Left colon (tissue), 2 donors: ENCODE measurements at regions not wholly inside any gene's neighbourhood (a gene's known extent, or its start where the extent isn't known, plus 50 kb on each side); places are given as distances from the start of the nearest gene placed in this dataset.
"Not testable (repeated sequence)": the region's sequence is repeated elsewhere in the genome, so short reads cannot be mapped to it uniquely, and the experiment has no call there.

Experiments
- ATAC-seq: fragments of 200-7000 bp; cut with Tn5 transposase; one replicate; pipeline ENCODE4 v1.9.1; 2020; ENCODE audit warnings: mild to moderate bottlenecking, moderate library complexity
- DNase-seq, 2 donors: peaks; one replicate each; pipeline ENCODE4 v3.0.0-alpha.2; 2020
- intact Hi-C, 2 donors: fragments of 100-400 bp; cut with DNase I in 1 of 2; cut with micrococcal nuclease in 1 of 2; formaldehyde crosslinking; loops; one replicate each; pipeline versions ENCODE4 v1.11.2 to v1.14.0; 2022; cut with DNase I, micrococcal nuclease
- donor health status: DM: no; HTN: no; CAD: no.
- donor health status: DM: yes; HTN: yes; CAD: no.

DNA sequence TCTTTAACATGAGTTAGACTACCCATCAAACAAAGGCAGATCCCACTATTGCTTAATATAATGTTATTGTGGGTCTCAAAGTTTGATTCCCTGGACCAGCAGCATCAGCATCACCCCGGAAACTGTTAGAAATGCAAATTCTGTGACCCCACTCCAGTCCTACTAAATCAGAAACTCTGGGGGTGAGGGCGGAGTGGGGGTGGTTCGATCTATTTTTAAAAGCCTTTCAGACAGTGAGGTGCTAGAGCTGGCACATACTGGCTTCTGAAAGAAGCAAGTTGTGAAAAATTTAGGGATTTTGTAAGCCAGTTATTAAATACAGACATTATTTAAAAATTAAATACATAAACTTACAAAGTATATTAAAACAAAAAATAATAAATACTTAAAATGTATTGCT, 513.2 kb downstream of the NFIB start:
- ATAC-seq (no peak), DNase-seq (no peak)
- intact Hi-C loops, result no loop called here

DNA sequence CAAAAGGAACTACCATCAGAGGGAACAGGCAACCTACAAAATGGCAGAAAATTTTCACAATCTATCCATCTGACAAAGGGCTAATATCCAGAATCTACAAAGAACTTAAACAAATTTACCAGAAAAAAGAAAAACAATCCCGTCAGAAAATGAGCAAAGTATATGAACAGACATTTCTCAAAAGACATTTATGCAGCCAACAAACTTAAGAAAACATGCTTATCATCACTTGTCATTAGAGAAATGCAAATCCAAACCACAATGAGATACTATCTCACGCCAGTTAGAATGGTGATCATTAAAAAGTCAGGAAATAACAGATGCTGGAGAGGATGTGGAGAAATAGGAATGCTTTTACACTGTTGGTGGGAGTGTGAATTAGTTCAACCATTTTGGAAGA, 516.2 kb downstream of the NFIB start:
- ATAC-seq, DNase-seq, intact Hi-C loops: not testable (repeated sequence)

DNA sequence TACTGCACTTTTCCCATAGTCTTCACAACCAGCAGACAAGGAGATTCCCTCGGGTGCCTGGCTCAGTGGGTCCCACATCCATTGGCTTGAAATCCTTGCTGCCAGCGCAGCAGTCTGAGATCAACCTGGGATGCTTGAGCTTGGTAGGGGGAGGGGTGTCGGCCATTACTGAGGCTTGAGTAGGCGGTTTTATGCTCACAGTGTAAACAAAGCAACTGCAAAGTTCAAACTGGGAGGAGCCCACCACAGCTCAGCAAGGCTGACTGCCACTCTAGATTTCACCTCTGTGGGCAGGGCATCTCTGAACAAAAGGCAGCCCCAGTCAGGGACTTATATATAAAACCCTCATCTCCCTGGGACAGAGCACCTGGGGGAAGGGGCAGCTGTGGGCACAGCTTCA, 512.3 kb upstream of the MPDZ start:
- intact Hi-C loops, result no loop called here
- ATAC-seq (peak; percentile 90), DNase-seq (peak; percentile 63 to 67)

DNA sequence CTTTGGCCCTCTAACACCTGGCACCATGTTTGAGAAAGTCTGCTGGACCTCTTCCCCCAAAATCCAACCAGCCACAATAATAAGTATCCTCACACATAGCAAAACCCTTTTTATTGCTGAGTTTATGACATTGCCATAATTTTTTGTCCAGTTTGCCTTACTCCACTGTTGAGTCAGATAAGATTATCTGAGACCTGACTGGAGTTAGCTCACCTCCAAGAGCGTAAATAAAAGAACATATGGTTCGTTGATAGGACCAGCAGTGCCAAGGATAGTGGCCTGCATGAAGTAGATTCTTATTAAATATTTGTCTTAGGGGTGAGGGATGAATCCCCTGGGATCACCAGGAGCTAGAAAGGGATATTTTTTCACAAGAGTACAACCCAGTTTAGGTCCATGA, 510.6 kb upstream of the MPDZ start:
- DNase-seq (no peak), ATAC-seq (peak; percentile 78)
- intact Hi-C loops, result no loop called here

DNA sequence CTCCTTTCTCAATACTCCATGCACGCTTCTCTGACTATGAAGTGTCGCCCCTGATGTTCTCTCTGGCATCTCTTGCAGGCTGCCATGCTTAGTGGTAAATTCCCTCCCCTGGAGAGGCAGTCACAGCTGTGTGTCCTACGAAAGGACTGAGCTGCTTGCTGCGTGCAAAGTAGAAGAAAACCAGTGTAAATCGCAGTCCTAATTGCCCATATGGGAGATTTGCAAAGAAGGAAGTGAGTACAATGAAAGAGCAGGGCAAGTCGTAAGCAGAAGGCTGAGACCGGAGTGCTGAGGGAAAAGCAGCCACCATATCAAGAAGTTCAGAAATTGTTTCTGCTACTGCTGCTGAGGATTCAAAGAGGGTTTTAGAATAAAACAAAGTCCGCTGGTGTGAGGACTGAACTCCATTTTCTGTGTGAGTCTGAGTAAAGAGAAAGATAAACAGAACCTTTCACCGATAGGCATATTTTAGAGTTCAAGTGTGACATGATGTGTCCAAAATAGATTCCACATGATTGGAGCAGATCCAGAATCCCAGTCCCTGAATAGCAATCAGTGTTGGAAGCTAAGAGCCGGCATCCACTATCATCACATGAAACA, 507.8 kb upstream of the MPDZ start:
- DNase-seq (no peak), ATAC-seq (no peak)
- intact Hi-C loops, result no loop called here

DNA sequence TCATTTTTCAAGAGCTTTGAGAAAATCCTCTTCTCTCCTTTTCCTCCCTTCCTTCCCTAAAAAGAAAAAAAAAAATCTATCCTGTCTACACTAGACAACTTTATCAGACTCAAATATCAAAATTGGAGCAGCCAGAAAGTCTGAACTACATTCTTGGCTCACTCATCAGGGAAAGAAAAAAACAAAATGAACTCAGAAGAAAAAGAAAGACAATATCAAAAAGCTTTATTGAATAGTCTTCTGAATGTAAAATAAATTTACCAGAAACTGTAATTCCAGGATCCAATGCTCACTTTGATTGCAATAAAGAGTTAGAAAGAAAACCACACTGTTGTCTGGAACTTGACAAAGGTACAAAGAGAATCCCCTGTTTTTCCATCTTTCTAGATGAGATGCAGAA, 507.2 kb upstream of the MPDZ start:
- ATAC-seq (no peak), DNase-seq (no peak)
- intact Hi-C loops, result no loop called here

DNA sequence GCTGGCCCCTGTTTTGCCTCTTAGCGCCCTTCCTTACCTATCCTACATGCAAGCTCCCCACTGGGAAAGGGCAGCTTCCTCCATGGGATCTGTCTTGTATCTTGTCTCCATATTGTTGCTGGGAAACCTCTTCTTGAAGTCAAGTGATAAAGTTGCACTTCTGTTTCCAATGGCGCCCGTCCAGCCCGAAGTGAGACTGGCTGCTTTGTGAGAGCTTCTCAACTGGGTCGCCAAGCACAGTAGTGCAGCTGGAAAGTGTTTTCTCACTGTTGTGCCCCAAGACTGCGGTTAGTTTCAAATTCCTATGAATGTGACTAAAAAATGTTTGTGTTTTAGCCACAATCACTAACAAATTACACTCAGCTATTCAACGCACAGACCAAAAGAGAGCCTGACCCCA, 506.6 kb upstream of the MPDZ start:
- intact Hi-C loops, result no loop called here
- ATAC-seq (no peak), DNase-seq (no peak)

DNA sequence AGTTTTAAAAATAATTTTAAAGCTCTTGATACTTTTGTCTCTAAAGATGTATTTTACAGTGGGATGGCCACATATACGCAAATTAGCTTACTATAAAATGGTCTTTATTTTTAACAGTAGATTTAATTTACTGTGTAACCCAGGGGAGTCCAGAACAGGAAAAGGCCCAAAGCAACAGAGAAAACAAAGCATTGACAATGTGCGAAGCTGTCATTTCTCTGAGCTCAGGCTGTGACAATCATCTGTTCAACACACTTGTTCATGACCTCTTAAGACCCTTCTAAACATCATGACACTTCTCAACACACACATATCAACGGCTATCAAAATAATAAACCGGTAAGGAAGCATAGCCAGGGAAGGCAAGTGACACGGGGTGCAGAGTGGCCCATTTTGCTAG, 499.6 kb upstream of the MPDZ start:
- DNase-seq (no peak), ATAC-seq (no peak)
- intact Hi-C loops, result no loop called here

DNA sequence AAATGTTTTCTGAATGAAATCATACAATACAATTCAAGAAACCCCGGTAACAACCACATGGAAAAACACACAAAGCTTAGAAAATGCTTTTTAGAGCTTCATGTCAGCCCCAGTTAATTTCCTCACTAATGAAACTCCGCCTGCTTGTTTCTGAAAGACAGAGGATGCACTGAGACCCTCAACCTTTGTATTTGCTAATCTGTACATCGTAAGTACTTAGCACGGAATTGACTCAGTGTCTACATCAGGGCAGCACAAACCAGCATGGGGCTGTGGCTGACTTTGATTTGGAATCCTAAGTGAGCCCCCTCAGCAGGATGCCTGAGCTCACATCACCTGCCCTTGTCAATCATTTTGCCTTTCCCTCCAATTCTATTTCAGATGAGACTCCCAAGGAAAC, 499.1 kb upstream of the MPDZ start:
- intact Hi-C loops, result no loop called here
- ATAC-seq (no peak), DNase-seq (no peak)

DNA sequence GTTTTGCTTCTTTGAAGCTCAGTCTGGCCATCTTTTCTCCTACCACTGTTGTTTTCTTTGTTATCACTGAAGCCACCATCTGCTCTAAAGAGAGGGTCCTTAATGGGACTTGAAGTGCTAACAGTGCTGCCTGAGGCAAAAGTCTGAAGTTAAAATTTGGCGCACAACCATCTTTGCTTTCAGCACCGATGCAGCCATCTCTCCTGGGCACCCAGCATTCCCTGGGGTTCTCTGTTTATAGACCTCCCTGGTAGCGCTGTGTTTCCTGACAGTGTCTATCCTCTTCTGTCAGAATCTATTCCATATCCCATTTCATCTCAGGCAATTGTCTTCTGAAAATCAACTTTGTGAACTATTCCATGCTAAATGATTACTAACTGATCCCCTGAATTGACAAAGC, 491.5 kb upstream of the MPDZ start:
- DNase-seq, result no peak
- intact Hi-C loops, result no loop called here
- no peak for ATAC-seq

DNA sequence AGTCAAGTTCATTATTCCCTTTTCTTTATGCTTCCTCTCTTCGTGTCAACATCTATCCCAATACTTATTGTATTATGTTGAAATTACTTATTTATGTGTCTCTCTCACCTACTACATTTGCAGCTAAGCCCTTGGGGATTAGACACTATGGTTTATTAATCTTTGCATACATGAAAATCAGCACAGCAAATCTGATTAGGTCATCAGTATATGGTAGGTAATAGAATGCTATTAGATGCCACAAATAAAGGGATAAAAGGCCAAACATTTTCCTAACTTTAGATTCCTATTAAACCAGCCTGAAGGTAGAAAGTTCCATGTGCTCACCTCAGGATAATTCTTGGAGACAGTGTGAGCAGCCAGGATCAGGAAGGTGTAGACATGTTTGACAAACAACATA, 490.1 kb upstream of the MPDZ start:
- no peak for DNase-seq
- ATAC-seq, result no peak
- intact Hi-C loops, result no loop called here

DNA sequence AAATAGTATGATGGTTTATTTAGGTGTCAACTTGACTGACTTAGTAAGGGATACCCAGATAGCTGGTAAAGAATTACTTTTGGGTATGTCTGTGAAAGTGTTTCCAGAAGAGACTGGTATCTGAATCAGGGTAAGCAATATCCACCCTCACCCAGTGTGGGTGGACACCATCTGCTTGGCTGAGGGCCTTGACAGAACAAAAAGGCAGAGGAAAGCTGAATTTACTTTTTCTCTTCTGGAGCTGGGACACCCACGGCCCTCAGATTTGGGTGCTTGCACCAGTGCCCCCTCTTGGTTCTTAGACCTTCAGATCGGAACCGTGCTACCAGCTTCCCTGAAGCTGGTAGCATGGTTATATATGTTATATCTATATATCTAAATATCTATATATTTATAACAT, 489.5 kb upstream of the MPDZ start:
- no peak for ATAC-seq
- intact Hi-C loops, result no loop called here
- no peak for DNase-seq

DNA sequence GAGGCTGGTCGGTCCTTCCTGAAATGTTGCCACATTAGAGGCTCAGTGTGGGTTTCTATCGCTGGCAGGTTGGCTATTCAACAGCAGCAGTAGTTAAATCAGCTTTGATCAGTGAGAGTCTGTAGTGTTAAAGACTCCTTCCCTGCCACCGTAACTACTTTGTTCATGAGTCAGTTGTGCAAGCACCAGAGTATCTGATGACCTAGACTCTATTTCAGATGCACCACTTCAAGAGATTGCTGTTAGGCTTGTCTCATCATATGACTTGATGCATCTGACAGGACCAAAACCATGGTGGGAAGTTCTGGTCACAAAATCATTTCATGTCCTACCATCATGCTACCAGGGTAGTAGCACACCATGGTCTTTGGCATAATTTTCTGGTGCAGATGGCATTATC, 482.7 kb upstream of the MPDZ start:
- no peak for ATAC-seq
- intact Hi-C loops, result no loop called here
- DNase-seq, result no peak

DNA sequence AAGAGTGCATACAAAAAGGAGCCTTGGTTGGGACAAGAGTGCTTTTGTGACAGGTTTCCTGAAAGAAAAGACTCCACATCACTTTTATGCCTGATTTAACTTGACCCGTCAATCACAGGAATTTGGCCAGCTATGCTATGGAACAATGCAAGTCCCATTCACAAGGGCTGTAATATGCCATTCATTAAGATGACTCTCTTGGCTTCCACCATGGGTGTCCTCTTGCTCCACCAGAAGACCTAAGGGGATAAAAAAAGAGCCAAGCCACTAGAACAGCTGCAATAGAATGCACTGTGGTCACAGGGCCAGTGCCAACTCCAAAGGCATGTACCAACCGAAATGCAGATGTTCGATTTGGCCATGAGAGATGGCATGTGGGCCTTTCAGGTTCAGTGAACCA, 480.1 kb upstream of the MPDZ start:
- DNase-seq (no peak), ATAC-seq (no peak)
- intact Hi-C loops, result no loop called here

DNA sequence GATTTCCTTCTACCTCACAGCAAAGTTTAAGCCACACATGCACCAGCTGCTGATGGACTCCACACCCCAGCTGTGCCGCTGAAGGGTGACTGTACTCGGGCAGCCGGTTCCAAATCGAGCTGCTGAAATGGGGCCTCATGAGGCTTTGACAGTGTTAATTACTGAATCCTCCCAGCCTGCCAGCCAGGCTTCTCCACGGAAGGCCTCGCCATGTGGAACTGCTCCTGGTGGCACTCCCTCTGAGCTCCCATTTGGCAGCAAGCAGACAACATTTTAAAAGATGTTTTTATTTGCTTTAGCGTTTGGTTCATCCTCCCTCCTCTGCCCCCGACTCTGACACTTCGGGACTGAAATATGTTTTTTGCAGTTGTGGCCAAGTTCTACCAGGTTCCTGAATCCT, 479.4 kb upstream of the MPDZ start:
- intact Hi-C loops, result no loop called here
- ATAC-seq (no peak), DNase-seq (no peak)

DNA sequence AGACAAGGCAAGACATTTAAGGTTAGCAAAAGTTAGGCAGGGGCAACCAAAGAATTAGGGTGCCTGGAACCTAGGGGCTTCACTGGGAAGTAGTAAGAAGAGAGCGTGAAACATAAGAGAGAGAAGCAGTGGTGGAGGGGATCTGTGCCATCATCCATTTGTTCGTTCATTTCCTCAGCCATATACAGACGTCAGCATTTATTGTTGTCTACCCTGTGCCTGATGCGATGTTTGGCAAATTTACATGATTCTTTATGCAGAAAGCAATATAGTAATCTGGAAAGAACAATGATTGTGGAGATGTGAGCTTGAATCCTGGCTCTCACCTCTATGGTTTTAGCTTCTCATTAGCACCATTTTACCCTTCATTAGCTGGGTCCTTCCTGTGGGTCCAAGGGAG, 477.5 kb upstream of the MPDZ start:
- ATAC-seq, result no peak
- intact Hi-C loops, result no loop called here
- DNase-seq, result no peak

DNA sequence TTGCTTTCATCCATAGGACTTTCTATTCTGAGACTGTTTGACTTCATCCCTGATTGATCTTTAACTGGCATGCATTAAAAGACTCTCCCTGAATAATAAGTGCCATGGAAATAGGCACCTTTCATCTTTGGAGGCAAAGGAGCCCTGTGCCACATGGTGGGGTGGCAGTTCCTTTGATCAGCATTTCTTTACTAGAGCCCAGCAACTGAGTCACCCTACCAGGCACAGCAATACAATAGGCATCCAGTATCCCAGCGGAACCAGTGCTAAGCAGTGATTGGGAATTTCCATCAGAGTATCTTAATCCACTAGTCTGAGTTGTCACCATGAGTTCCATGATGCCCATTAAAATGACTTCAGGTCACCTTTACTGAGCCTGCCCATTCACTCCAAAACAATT, 476.1 kb upstream of the MPDZ start:
- DNase-seq, result no peak
- intact Hi-C loops, result no loop called here
- ATAC-seq, result no peak

DNA sequence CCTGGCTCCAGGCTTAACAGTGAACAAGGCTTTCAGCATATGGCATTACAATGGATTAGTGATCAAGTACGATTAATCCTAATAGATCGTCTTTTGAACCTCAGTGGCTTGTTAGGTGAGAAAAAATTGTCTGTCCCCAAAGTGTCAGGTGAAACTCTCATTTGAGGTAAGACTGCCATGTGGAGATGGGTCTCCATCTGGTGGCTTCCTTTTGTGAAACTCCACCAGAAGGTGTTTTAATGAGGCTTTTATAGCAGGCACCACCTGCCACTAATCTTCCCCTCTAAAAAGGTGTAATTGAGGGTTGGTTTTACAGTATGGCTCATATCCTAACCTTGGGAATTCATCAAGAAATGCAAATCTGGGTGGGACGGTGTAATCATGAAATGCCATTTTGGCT, 471.1 kb upstream of the MPDZ start:
- ATAC-seq (no peak), DNase-seq (no peak)
- intact Hi-C loops, result no loop called here

DNA sequence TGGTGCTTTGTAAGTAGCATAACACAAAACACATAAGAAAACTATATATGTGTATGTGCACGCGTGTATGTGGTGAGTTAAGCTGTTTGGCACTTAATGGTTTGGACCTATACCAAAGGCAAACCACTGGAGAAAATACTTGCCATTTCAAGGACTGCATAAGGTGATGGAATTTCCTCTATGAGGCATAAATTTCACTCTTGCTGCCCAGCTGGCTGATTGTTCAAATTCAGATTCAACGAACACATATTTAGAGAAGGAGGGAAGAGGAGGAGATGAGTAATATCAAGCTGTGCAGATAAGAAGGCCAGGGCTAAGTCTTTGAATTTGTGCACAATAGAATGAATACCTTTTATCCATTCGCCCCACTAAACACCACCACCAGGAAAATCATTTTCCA, 470.6 kb upstream of the MPDZ start:
- ATAC-seq (no peak), DNase-seq (no peak)
- intact Hi-C loops, result no loop called here

DNA sequence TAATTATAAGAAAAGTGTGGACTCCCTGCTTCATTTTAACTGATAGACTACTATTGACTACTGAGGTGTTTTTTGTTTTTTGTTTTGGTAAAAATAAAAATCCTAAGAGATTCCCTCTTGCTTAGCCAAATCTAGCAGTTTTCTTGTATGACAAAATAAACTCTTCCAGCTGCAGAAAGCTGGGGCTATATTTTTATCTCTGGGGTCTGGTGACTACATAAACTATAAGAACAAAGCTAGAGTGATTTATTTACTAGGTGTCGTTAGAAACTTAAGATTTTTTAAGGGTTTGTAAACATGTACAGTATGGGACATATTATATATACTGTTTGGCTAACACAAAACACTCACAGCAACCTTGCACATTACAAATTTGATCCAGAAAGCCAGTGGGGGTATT, 467.4 kb upstream of the MPDZ start:
- intact Hi-C loops, result no loop called here

DNA sequence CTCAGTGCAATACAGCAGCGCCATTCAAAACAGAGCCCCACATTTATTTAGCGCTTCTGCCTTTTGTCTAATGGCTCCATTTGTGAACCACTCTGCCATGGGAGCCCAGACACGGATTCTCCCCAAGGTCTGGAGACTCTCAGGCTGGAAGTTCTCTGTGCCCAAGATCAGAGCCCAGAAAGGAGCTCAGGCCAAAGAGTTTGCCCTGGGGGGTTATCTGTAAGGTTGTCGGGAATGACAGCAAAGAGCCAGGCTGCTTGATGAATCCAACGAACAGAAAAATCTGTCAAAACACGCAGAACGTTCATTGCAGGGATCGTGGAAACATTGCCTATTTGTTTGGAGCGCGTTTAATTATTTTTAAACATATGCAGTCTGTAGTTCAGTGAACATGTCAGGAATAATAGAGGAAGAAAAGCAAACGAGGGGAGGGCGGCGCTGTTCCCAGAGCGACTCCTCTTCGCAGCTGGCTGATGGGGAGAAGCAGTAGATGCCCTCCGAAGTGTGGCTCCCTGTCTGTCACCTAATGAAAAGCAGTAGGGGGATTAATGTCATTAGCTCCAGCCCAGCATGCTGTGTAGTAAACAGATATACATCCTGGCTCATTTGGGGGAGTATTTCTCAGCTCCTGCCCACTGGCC, 464.9 kb upstream of the MPDZ start:
- intact Hi-C loops, result no loop called here
- ATAC-seq (no peak), DNase-seq (no peak)

More for the DNA sequence above, 467.4 kb upstream of the MPDZ start:
- DNase-seq (no peak), ATAC-seq (no peak)
